GM18519 (cell line): ENCODE measurements at regions not wholly inside any gene's neighbourhood (a gene's known extent, or its start where the extent isn't known, plus 50 kb on each side); places are given as distances from the start of the nearest gene placed in this dataset.
"Not testable (repeated sequence)": the region's sequence is repeated elsewhere in the genome, so short reads cannot be mapped to it uniquely, and the experiment has no call there.

Experiments
- ATAC-seq: cut with Tn5 transposase; IDR thresholded peaks from one replicate; pipeline ENCODE4 v1.9.1; 2021; ENCODE audit warnings: mild to moderate bottlenecking, moderate library complexity; ENCODE audit not compliant: unreplicated experiment, low FRiP score

DNA sequence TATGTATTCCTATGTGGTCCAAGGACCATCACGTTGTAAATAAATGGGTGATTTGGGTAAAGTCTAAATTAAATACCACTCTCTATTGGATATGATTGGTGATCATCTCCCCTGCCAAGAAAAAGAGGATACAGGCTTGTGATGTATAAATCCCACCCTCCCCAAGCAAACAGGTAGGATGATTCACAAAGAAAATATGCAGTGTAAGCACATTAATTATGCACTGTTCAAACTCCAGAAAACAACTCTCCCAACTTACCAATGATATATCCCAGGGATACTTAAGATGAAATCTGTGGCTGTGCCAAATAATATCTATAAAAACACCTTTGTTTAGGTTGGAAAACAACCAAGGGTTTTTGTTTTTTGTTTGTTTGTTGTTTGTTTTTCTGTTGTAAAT is 795.9 kb downstream of the XPNPEP1 start:
- ATAC-seq, result no peak

DNA sequence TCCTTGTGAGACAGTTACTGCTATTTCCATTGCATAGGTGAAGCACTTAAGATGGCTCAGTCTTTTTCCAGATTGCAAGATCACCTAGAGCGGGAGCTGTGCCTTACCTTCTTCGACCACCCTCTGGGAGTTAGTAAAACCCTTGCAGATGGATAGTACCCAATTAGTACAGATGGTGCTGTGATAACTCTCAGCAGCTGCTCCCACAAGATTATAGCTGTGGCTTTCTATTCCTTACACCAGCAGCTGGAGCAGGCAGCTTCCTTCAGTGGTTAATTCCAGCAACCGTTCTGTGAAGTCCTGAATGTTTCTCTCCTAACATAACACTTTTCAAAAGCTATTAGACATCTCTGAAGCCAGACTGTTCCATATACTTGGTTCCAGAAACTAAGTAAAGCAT is 796.8 kb downstream of the XPNPEP1 start:
- no peak for ATAC-seq

DNA sequence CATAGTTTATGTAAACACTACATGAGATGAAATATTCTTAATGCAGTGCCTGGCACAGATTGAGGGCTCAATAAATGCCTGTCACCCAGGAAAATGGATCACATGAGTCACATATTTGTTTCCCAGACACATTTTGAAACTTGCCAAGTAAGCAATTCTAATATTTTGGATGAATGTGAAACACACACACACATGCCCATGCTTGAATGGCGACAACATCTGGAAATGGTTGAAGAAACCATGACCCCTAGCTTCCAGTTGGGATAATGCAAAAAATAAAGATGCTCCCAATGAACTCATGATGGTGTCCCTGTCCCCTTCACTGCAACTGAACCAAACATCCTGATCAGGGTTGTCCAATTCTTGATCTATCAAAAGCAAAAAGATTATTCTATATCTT is 797.3 kb downstream of the XPNPEP1 start:
- ATAC-seq, result no peak

DNA sequence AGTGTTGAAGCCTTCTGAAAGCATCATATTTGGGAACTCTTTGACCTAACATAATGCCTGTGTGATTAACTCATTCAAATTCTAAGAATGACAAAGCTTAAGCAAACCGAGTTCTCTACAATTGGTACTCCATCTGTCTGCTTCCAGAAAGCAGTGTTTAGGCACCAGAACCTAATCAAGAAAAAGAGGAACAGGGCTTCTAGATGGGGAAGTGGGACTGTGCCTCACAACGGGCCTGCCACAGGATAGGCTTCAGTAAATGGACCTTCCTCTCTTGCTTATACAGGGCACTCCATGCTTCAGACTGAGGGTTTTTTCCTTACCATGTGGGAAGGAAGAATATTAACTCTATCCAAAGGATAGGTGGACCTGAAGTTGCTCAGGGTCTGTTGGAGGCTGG is 808.1 kb downstream of the XPNPEP1 start:
- ATAC-seq, result no peak

DNA sequence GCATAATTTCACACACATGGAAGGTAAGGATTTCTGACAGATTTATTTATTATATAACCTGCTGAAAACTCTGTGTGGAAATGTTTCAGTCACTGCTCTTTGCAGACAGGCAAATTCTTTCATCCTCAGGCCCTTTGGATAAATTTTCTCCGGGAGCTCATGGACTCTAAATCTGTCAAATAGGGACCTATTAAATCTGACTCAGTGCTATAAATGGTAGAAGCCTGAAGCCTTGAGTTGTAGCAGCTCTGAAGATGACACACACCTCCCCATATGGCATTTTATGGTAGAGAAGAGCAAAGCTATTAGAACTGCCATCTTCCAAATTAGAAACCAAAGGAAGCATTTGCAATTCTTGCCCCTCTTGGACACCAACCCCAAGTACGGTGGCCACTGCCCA is 808.7 kb downstream of the XPNPEP1 start:
- no peak for ATAC-seq

DNA sequence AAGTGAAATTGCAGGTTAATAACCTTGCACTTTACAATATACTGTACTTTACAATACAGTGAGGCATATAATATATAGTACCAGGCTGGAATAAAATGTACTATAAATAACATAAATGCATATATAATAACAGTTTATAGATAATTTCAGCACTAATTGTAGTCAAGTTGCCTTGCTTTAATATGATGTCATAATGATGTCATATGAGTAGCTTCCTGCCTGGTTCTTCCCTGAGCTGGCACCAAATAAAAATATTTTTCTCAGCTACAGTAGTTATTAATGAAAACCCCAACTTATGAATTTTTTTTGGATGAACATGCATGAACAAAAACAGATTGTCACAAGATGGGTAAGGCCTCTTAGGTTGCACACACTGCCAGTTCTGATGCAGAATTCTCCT is 816.7 kb downstream of the XPNPEP1 start:
- no peak for ATAC-seq

DNA sequence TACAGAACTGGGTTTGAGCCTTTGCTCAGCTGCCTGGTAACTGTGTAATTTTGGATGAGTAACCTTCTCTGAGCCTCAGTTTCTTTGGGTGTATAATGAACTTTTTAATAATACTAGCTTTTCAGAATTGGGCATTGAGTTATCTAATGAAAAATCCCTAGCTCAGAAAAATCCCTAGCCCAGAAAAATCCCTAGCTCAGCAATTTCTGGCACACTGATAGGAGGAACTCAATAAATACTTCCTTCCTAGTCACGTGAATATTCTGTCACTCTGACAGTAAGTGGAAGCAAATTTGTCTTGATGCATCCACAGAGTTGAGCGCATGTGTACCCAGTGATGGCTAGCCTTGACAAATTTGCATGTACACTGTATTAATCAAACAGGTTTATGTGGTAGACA is 817.6 kb downstream of the XPNPEP1 start:
- ATAC-seq, result no peak

DNA sequence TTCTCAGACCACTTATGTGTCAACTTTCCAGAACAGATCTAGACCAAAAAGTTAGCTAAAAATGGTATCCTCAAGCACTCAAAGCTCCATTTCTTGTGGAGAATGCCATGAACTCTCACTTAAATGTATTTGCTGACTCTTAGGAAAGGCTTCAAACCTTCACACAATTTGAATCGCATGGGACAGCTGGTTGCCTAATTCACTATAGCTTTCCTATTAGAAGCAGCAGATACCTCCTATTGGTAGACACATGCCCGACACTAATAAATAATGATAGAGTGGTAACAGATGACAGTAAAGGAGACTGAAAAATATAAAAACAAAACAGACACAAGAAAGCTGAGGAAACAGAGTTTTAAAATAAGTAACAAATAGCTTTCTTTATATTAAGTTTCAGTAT is 818.5 kb downstream of the XPNPEP1 start:
- no peak for ATAC-seq

DNA sequence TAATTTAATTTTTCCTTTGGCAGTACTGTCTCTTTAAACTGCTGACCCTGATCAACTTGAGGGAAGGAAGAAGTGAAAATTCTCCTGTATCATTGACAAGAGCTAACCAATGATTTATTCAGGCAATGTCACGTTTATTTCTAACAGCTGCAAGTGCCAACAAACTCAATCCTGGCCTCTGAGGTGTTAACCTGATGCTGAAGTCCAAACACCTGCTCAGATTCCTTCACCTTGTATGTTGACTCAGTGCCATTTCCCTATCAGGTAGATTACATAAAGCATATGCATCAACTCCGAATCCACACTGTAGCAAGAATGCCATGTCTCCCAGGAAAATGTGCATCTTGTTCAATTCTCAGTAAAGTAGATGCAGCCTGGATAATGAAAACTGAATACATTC is 820.0 kb downstream of the XPNPEP1 start:
- ATAC-seq, result no peak

DNA sequence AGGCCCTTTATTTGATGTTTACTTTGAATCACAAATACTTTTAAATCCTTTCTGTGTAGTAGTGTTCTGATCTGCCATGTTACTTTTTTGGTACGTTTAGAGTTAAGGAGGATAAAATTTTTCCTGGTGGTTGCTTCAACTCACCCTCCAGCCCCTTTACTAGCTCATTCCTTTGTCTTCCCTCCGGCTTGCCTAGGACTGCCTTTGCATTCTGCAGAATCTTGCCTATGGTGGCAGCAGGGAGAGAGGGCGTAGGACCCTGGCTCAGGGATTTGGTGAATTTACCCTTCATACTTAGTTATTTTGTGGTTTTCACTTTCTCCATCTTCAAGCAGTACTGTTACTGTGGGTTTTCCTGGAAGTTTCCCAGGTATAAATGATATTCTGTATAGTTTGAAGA is 833.5 kb downstream of the XPNPEP1 start:
- ATAC-seq, result no peak

DNA sequence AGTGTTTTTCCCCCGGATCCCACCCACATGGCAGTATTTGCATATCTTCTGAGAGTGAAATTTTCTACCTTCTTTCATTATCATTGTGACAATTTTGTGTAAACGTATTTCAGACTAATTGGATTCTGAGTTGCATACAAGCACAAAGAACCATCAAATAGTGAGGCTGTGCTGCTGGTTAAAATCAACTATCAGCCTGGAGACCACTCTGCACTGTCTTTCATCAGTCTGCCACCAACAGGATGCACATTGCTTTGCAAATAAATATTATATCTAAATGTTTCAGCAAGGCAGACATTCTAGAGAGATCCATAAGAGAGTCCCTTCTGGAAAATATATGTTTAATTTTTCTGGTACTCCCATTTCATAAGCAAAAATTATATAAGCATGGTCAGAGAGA is 851.8 kb downstream of the XPNPEP1 start:
- ATAC-seq, result no peak

DNA sequence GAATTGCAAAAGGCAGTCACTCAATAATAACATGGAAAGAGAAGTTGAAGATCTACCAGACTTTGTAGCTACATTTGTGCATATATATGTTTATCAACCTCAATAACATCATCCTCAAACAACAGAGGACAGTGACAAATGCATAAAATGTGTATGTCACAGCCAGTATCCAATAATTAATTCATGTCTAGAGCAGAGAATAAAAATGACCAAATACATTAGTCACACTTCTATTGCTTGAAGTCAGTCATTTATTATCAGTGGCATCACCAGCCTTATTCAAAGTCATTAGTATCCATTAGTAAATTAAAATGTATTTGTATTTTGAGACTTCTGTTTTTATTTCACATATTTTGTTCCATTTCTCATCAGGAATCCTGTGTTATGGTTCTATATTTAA is 852.8 kb downstream of the XPNPEP1 start:
- ATAC-seq, result no peak

DNA sequence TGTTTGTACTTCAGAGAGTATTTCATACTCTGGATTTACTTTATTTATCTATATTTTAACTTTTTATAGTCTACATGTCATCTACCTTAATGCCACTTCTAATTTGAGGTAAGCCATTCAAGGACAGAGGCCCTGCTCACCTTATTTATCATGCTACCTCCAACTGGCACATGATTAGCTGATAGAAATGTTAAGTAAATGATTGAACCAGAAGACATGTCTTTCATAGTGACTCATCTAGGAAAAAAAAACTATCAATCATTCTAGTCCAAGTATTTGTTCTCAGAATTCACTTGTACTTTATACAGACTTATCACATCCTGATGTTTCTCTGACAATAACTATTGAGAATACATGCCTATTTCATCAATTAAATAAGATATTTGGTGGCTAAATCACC is 856.3 kb downstream of the XPNPEP1 start:
- ATAC-seq, result no peak

DNA sequence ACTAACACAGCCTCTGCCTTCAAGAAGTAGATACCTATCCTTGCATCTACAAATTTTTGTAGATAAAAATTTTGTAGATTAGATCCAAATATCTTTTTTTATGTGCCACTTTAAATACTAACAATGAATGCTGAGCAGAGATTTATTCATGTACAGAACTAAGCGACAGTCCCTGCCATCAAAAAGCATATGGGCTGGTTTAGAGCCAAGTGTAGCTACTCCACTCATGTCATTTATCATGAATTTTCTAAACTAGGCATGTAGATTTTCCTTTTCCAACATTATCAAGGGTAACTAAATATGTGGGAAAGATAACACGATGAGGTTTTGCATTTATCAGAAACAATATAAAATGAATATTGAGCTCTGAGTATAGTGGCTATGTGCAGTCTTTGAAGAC is 857.5 kb downstream of the XPNPEP1 start:
- no peak for ATAC-seq

DNA sequence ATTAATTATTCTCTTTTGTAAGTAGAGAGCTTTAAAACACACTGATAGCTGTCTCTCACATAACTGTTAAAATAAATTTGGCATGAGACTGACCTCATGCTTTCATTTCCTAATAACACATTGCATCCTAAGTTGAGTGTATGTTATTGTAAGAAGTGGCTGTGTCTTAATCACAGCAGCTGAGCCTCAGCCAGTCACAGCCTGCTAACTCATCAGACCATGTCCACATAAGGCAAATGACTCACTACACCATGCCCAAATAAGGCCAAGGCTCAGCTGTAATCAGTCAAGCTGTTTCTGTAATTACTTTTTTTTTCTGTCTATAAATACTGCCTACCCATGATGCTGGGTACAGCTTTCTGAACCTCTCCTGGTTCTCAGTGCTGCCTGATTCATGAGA is 860.9 kb downstream of the XPNPEP1 start:
- peak; percentile 65 for ATAC-seq

DNA sequence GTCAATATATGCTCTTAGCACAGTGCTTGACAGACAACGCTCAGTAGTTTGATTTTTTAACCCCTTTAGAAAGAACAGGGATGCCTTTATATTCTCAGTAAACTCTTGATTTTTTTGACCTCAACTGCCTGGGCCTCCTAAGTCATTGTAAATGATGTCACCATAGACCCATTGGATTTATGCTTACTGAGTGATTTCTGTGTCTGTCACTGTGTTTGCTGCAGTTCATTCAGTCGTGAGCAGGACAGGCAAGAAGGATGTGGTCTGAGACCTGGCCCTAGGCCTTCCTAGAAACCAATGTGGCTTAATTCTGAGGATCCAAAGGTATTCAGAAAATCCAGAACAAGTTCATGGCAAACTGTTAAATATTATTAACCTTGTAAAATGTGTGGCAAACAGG is 868.1 kb downstream of the XPNPEP1 start:
- ATAC-seq, result no peak

DNA sequence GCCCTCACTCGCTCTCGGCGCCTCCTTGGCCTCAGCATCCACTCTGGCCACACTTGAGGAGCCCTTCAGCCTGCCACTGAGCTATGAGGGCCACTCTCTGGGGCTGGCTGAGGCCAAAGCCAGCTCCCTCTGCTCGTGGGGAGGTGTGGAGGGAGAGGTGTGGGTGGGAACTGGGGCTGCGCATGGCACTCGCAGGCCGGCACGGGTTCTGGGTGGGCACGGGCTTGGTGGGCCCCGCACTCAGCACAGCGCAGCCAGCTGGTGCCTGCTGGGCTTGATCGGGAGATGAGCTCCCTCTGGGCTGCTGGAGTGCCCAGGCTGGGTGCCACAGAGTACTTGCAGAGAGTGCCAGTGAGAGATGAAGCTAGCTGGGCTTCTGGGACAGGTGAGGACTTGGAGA is 875.5 kb downstream of the XPNPEP1 start:
- no peak for ATAC-seq

DNA sequence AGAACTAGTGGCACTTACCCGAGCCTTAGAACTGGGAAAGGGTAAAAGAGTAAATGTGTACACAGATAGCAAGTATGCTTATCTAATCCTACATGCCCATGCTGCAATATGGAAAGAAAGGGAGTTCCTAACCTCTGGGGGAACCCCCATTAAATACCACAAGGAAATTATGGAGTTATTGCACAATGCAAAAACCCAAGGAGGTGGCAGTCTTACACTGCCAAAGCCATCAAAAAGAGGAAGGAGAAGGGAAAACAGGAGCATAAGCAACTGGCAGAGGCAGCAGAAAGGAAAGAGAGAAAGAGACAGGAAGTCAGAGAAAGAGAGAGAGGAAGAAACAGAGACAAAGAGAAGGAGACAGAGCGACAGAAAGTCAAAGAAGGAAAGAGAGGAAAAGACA is 876.9 kb downstream of the XPNPEP1 start:
- not testable (repeated sequence) for ATAC-seq

DNA sequence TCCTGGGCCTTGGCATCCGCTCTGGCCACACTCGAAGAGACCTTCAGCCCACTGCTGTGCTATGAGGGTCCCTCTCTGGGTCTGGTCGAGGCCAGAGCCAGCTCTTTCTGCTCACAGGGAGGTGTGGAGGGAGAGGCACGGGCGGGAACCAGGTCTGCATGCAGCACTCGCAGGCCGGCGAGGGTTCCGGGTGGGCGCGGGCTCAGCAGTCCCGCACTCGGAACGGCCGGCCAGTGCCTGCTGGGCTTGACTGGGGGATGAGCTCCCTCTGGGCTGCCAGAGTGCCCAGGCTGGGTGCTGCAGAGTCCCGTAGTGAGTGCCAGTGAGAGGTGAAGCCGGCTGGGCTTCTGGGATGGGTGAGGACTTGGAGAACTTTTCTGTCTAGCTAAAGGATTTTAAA is 882.7 kb downstream of the XPNPEP1 start:
- no peak for ATAC-seq

DNA sequence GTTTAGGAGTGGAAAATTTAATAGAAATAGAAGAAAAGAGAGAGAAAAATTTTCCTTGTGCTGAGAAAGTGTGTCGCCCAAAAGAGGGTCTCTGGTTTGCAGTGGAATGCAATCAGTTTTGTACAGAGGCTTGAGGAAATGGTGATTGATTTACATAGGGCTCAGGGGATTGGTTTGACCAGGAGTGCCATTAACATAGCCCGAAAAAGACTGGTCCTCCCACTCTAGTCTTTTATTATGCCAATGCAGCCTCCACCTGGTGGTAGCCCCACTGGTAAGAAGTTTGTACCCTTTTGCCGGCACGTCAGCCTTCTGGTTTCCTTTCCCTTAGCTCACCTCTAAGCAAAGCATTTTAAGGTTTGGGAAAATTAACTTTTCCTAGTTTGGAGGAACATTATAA is 885.3 kb downstream of the XPNPEP1 start:
- ATAC-seq, result no peak

DNA sequence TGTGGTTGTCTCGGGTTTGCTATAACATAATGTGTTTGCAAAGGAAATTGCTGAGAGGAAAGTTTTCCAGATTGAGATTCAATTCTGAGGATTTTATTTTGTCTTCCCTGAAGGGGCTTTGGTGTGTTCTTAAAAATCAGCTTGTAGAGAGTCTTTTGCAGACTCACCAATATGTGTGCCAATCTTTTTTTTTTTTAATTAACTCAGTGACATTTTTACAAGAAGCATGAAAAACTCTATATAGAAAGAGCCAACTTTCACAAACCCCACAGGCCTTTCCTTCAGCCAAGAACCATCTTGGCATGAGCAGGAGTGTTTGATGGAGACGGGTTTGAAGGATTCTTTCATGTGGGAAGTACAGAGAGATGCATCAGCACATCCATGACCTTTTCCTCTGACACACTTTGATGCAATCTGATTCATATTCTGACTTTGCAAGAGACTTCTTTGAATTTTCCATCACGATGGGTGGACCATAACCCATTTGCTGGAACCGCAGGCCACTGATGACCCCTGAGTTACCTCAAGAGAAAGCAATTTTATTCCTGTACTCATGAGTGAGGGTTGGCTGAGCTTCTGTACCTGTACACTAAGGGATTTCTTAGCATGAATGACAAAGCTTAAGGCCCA is 892.6 kb downstream of the XPNPEP1 start:
- ATAC-seq, result no peak

DNA sequence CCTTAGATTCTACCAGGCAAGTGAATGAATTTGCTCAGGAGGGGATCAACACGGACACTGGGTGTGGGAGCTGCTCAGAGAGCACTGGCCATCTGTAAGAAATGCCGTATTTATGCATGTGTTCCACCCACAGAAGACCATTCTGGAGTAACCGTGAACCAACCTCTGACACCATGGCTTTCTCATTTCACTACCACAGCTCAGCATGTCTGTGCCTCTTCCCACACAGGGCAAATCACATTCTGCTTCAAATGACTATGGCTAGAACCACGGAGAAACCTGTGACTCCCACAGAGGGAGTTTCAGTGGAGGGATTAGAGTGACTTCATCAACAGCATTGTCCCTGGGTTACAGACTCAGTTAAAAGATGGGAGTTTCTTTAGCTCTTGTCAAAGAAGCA is 893.4 kb downstream of the XPNPEP1 start:
- no peak for ATAC-seq

DNA sequence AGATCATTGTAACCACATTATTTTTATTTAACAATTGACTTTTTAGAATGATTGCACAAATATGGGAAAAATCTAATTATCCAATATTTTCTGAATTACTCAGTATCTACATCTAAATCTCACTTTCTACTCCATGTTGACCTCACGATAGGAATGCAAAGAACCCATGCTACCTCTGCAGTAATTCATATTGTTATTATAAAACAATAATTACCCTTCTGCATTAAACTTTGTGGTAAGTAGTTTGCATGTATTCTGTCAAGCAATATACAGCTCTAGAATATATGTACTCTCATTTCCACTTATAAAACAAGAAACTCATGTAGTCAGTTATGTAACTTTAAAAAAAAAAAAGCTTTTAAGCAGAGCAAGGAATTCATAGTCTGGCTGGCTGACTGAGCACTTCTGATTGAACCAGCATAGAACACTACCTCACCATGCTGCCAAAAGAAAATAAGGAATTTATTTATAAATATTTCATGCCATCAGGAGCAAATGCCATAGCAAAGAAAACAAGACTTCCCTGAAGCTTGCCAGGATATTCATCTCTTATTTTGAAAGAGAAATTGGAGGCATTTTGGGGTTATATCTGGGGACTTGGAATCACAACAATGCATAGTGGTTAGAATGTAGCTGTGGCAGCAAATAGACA is 895.7 kb downstream of the XPNPEP1 start:
- ATAC-seq, result no peak
